Neural cell (in vitro differentiated cells): ENCODE measurements at regions not wholly inside any gene's neighbourhood (a gene's known extent, or its start where the extent isn't known, plus 50 kb on each side); places are given as distances from the start of the nearest gene placed in this dataset.
"Not testable (repeated sequence)": the region's sequence is repeated elsewhere in the genome, so short reads cannot be mapped to it uniquely, and the experiment has no call there.

Source experiments
- H2AFZ ChIP-seq: fragments of 200-600, 300-800 bp; sonication (generic), shearing (Covaris generic); 2 replicates; pipeline ENCODE4 v1.6.0; 2014; ENCODE audit warnings: low read depth, mild to moderate bottlenecking, antibody characterized with exemption, low read length, moderate library complexity
- H3F3A ChIP-seq: fragments of 200-600 bp; shearing (Covaris generic); 2 replicates; pipeline ENCODE4 v1.6.1; 2016; ENCODE audit warnings: mild to moderate bottlenecking, moderate library complexity, mixed read lengths, antibody characterized with exemption, low read length; ENCODE audit not compliant: insufficient read depth, poor library complexity, severe bottlenecking
- H3K27ac ChIP-seq: fragments of 200-600, 300-800 bp; sonication (generic), shearing (Covaris generic); 2 replicates; pipeline ENCODE4 v1.5.1; 2014; ENCODE audit warnings: mild to moderate bottlenecking, low read length, moderate library complexity
- H3K27me3 ChIP-seq: fragments of 300-800, 200-600 bp; sonication (generic), shearing (Covaris generic); 2 replicates; pipeline ENCODE4 v1.6.0; 2014; ENCODE audit warnings: mild to moderate bottlenecking, low read depth, low read length, moderate library complexity; ENCODE audit not compliant: insufficient read depth
- H3K36me3 ChIP-seq: fragments of 300-800, 200-600 bp; sonication (generic), shearing (Covaris generic); 2 replicates; pipeline ENCODE4 v1.5.1; 2014; ENCODE audit warnings: mild to moderate bottlenecking, antibody characterized with exemption, low read length, moderate library complexity; ENCODE audit not compliant: insufficient read depth
- H3K4me2 ChIP-seq: fragments of 300-800, 200-600 bp; sonication (generic), shearing (Covaris generic); 2 replicates; pipeline ENCODE4 v1.6.0; 2014; ENCODE audit warnings: mild to moderate bottlenecking, low read length
- H3K4me3 ChIP-seq: fragments of 300-800, 200-600 bp; sonication (generic), shearing (Covaris generic); 2 replicates; pipeline ENCODE4 v1.5.1; 2014; ENCODE audit warnings: mild to moderate bottlenecking, low read length, moderate library complexity
- H3K79me2 ChIP-seq: fragments of 200-600 bp; shearing (Covaris generic); replicated peaks from 2 replicates; pipeline ENCODE4 v1.6.0; 2014; ENCODE audit warnings: mild to moderate bottlenecking, low read length, moderate library complexity; ENCODE audit not compliant: insufficient read depth
- H3K9ac ChIP-seq: fragments of 300-800, 200-600 bp; sonication (generic), shearing (Covaris generic); 2 replicates; pipeline ENCODE4 v1.6.1; 2016; ENCODE audit warnings: mild to moderate bottlenecking, low read length, mixed read lengths
- H3K9me2 ChIP-seq: fragments of 200-600 bp; shearing (Covaris generic); 2 replicates; pipeline ENCODE4 v1.6.1; 2016; ENCODE audit warnings: mild to moderate bottlenecking, low read length, mixed read lengths; ENCODE audit not compliant: insufficient read depth
- H3K9me3 ChIP-seq: fragments of 200-600, 300-800 bp; sonication (generic), shearing (Covaris generic); 2 replicates; pipeline ENCODE4 v1.6.1; 2016; ENCODE audit warnings: mild to moderate bottlenecking, mixed run types, low read length, moderate library complexity, mixed read lengths
- H4K20me1 ChIP-seq: fragments of 200-600 bp; shearing (Covaris generic); 2 replicates; pipeline ENCODE4 v1.6.1; 2016; ENCODE audit warnings: mild to moderate bottlenecking, mixed run types; ENCODE audit not compliant: insufficient read depth
- EP300 ChIP-seq: fragments of 450-650 bp; conservative IDR thresholded peaks from 2 replicates; pipeline ENCODE4 v1.6.1; 2014; ENCODE audit warnings: antibody characterized with exemption, mild to moderate bottlenecking, moderate library complexity; ENCODE audit not compliant: poor library complexity, severe bottlenecking
- EZH2 ChIP-seq: fragments of 200-600, 300-800 bp; shearing (Covaris generic), sonication (generic); IDR thresholded peaks from 2 replicates; pipeline ENCODE4 v1.6.1; 2014; ENCODE audit warnings: antibody characterized with exemption, low read length, borderline replicate concordance, mild to moderate bottlenecking; ENCODE audit not compliant: insufficient read depth, poor library complexity, severe bottlenecking
- MXI1 ChIP-seq: fragments of 450-650 bp; conservative IDR thresholded peaks from 2 replicates; pipeline ENCODE4 v1.6.1; 2014; ENCODE audit warnings: antibody characterized with exemption, mild to moderate bottlenecking; ENCODE audit not compliant: poor library complexity, severe bottlenecking
- REST ChIP-seq: IDR thresholded peaks from 2 replicates; pipeline ENCODE4 v1.6.1; 2012; ENCODE audit warnings: borderline replicate concordance
- SMC3 ChIP-seq: fragments of 450-650 bp; conservative IDR thresholded peaks from 2 replicates; pipeline ENCODE4 v1.6.1; 2014; ENCODE audit warnings: antibody characterized with exemption, mild to moderate bottlenecking, moderate library complexity; ENCODE audit not compliant: poor library complexity

- no peaks in the 10 kb centered on the region for H3K79me2 ChIP-seq
- no peak overlapping the region for H3K27ac ChIP-seq
- H3K4me2 ChIP-seq = no peak overlapping the region
- H4K20me1 ChIP-seq = no peaks in the 10 kb centered on the region
- H3K4me3 ChIP-seq = no peak overlapping the region
- H3K36me3 ChIP-seq = no peaks in the 10 kb centered on the region
- H3K27me3 ChIP-seq = no peaks in the 10 kb centered on the region
- no peak overlapping the region for H3K9ac ChIP-seq
- H3K9me3 ChIP-seq = no peaks in the 10 kb centered on the region
- H3F3A ChIP-seq = no peaks in the 10 kb centered on the region
- no peaks in the 10 kb centered on the region for H3K9me2 ChIP-seq
- TF ChIP-seq EP300 (no peak), MXI1 (no peak), SMC3 (no peak), REST (no peak), EZH2 (no peak)
- H2AFZ ChIP-seq = no peak overlapping the region
Measured at GRCh38 chr21:28683982-28684752, 308.5 kb downstream of the LTN1 start.

GRCh38 chr21:28682884-28683283 is 309.8 kb downstream of the LTN1 start:
- H3K36me3 ChIP-seq, H3F3A ChIP-seq, H3K4me3 ChIP-seq, H2AFZ ChIP-seq, H3K4me2 ChIP-seq, H4K20me1 ChIP-seq, H3K9ac ChIP-seq, H3K9me2 ChIP-seq, H3K79me2 ChIP-seq, H3K9me3 ChIP-seq, H3K27ac ChIP-seq, H3K27me3 ChIP-seq: not testable (repeated sequence)

GRCh38 chr21:28677096-28677495 is 315.6 kb downstream of the LTN1 start:
- not testable (repeated sequence) for H3K79me2 ChIP-seq, H3K9me3 ChIP-seq, H3K4me3 ChIP-seq, H3K4me2 ChIP-seq, H3K9ac ChIP-seq, H3K36me3 ChIP-seq, H3K27ac ChIP-seq, H3K27me3 ChIP-seq, H4K20me1 ChIP-seq, H2AFZ ChIP-seq, H3F3A ChIP-seq, H3K9me2 ChIP-seq
